ENCODE measurements at regions not wholly inside any gene's neighbourhood (a gene's known extent, or its start where the extent isn't known, plus 50 kb on each side); places are given as distances from the start of the nearest gene placed in this dataset.
A peak's percentile ranks its signal among the peaks of the same experiment; 100 is the strongest.

DNA sequence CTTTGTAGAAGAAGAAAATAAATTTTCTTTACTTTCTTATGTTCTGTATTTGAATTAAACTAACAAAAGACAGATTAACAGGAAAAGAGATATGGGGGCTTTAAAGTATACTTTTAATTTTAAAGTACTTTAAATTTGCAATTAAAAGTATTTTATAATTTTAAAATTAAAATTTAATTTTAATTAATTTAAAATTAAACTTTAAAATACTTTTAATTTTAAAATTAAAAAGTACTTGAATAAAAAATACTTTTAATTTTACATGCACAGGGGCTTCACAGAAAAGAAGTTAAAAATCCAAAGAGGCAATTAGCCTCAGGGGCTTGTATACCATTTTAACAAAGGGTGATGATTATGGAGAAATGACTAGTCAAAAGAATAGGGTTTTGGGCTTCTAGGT lies 420.5 kb upstream of the TGFBR2 start:
- in situ Hi-C loops (cut with HindIII; ENCODE audit: low pct_unique_long_range_greater_than_20kb, low sequenced_read_pairs), result no loop called here

GRCh38 chr3:30186741-30187219 lies 419.6 kb upstream of the TGFBR2 start:
- in situ Hi-C loops (cut with HindIII; ENCODE audit: low pct_unique_long_range_greater_than_20kb, low sequenced_read_pairs), result no loop called here
- DNase-seq (ENCODE audit: low read depth, low spot score), result no peak

More for the DNA sequence above, 420.5 kb upstream of the TGFBR2 start:
- no peak for DNase-seq (ENCODE audit: low read depth, low spot score)

DNA sequence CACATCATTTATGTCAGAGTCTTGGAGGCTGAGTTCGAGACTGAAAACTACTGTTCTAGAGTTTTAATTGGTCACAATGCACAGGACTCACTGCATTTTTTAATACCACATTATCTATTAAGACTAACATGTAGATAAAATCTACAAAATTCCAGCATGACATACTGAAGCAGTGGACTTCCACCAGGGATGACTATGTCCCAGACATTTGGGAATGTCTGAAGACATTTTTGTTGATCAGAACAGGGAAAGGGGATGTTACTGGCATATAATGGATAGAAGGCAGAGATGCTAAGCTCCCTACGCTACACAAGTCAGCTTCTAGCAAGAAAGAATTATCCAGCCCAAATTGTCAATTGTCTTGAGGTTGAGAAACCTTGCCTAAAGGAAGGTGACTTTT lies 419.0 kb upstream of the TGFBR2 start:
- no peak for DNase-seq (ENCODE audit: low read depth, low spot score)
- in situ Hi-C loops (cut with HindIII; ENCODE audit: low pct_unique_long_range_greater_than_20kb, low sequenced_read_pairs), result no loop called here

DNA sequence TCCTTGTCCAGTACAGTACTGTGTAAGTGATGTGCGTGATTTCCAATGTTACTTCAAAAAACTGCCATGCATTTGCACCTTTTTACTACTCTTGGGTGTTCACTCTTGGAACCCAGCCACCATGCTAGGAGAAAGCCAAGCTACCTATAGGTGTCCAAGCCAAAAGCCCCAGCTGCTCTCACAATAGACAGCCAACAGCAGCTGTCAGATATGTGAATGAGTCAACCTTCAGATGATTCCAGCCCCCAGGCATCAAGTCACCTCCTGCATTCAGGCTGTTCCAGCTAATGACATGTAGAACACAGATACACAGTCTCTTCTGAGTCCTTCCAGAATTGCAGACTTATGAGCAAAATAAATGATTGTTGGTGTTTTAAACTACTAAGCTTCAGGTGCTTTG lies 417.7 kb upstream of the TGFBR2 start:
- in situ Hi-C loops (cut with HindIII; ENCODE audit: low pct_unique_long_range_greater_than_20kb, low sequenced_read_pairs), result no loop called here

DNA sequence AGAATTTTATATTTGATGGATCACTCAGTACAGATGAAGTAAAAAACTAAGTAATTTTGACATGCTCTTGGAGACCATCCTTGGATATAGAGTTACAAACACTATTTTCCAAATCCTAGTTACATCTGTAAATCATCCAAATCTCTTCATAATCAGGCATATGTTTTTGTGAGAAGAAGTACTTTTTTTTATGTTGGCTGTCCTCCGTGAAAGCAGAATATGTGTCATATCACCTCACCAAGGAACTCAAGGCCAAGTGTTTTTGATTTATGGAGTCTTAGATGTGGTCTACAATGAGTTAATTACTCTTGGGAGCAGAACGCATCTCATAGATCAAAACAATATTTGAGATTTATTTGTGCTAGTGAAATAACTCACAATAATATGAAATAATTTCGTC lies 416.5 kb upstream of the TGFBR2 start:
- no peak for DNase-seq (ENCODE audit: low read depth, low spot score)
- in situ Hi-C loops (cut with HindIII; ENCODE audit: low pct_unique_long_range_greater_than_20kb, low sequenced_read_pairs), result no loop called here

More for the DNA sequence above, 417.7 kb upstream of the TGFBR2 start:
- peak; percentile 18 for DNase-seq (ENCODE audit: low read depth, low spot score)

GRCh38 chr3:30193625-30194044 lies 412.8 kb upstream of the TGFBR2 start:
- in situ Hi-C loops (cut with HindIII; ENCODE audit: low pct_unique_long_range_greater_than_20kb, low sequenced_read_pairs), result no loop called here
- no peak for DNase-seq (ENCODE audit: low read depth, low spot score)

GRCh38 chr3:30195352-30195751 lies 411.0 kb upstream of the TGFBR2 start:
- in situ Hi-C loops (cut with HindIII; ENCODE audit: low pct_unique_long_range_greater_than_20kb, low sequenced_read_pairs), result no loop called here
- DNase-seq (ENCODE audit: low read depth, low spot score), result no peak

DNA sequence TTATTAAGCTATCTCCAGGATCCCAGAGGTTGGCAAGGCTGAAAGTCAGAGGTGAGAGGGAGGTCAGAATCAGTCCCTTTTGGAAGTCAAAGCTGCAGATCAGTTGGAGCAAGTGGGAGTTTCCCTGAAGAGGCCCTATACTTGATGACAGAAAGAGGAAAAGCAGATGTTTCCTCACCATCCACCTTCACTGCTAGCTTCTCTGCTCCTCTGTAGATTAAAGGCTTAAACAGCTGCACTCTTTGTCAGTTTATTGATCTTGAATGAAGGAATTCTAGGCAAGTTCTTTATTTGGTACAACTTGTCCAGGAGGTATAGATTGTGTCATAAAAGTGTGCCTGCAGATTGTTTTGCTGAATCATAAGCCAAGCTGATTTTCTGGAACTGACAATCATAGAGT lies 408.2 kb upstream of the TGFBR2 start:
- no peak for DNase-seq (ENCODE audit: low read depth, low spot score)
- in situ Hi-C loops (cut with HindIII; ENCODE audit: low pct_unique_long_range_greater_than_20kb, low sequenced_read_pairs), result no loop called here

GRCh38 chr3:30199096-30199759 lies 407.2 kb upstream of the TGFBR2 start:
- in situ Hi-C loops (cut with HindIII; ENCODE audit: low pct_unique_long_range_greater_than_20kb, low sequenced_read_pairs), result no loop called here
- peak; percentile 70 for DNase-seq (ENCODE audit: low read depth, low spot score)

DNA sequence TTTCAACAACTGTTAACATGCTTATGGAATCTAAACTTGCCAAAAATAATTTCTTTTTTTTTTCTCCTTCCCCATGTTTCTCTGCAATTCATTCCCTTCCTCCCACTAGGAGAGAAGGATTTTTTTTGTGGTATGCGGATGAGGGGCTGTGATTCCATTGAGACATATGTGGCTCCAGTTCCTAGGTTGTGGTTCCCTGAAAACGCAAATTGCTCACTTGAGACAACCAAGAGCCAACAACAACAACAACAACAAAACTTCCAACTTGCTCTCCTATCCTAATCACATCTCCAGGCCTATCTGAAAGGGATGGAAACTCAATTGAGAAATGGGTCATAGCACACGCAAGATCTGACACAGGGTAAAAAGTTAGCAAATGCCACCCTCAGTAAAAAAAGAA lies 406.5 kb upstream of the TGFBR2 start:
- in situ Hi-C loops (cut with HindIII; ENCODE audit: low pct_unique_long_range_greater_than_20kb, low sequenced_read_pairs), result no loop called here
- no peak for DNase-seq (ENCODE audit: low read depth, low spot score)

DNA sequence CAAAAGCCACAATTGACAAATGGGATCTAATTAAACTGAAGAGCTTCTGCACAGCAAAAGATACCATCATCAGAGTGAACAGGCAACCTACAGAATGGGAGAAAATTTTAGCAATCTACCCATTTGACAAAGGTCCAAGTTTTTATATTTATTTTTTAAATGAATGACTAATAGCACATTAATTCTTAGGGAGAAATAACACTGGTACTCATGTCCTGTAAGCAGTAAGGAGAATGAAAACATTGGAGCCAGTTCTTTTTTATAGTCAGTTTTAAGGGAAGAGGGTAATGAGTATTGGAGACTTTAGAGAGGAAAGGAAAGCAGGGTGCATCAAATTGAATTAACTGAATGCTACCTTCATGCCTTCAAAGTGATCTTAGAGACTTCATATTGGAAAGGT lies 404.7 kb upstream of the TGFBR2 start:
- in situ Hi-C loops (cut with HindIII; ENCODE audit: low pct_unique_long_range_greater_than_20kb, low sequenced_read_pairs), result no loop called here
- DNase-seq (ENCODE audit: low read depth, low spot score), result no peak

DNA sequence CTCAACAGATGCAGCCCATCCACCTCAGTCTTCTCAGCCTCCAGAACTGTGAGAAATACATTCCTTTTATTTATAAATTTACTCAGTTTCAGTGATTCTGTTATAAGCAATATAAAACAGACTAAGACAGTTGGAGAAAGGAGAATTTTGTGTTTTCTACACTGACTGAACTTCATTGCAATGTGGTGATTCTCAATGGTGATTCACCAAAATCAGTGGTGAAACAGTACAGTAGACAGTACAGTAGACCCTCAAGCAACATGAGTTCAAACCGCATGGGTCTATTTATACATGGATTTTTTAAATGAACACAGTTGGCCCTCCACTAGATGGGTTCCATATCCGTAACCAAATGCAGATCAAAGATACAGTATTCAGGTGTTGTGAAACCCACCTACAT lies 403.1 kb upstream of the TGFBR2 start:
- DNase-seq (ENCODE audit: low read depth, low spot score), result no peak
- in situ Hi-C loops (cut with HindIII; ENCODE audit: low pct_unique_long_range_greater_than_20kb, low sequenced_read_pairs), result no loop called here

DNA sequence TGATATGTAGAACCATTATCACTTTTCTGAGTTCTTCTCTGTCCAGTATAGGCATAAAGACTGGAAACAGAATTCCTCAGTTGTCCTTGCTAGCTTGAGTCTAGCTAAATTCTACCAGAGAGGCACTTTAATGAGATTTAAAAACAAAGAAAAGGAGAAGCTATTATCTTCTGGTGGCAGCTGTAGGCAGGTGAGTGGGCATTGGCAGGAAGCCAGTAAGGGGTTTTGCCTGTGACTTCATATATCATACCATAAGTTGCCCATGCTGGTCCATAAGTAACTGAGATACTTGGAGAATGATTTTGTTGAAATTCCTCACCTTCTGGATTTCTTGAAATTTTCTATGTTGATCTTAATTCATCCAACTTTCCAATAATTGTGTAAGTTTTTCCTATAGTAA lies 402.3 kb upstream of the TGFBR2 start:
- in situ Hi-C loops (cut with HindIII; ENCODE audit: low pct_unique_long_range_greater_than_20kb, low sequenced_read_pairs), result no loop called here
- DNase-seq (ENCODE audit: low read depth, low spot score), result no peak

- no peak for DNase-seq (ENCODE audit: low read depth, low spot score)
- in situ Hi-C loops (cut with HindIII; ENCODE audit: low pct_unique_long_range_greater_than_20kb, low sequenced_read_pairs), result no loop called here
Observed at GRCh38 chr3:30206051-30206450, 400.4 kb upstream of the TGFBR2 start.

DNA sequence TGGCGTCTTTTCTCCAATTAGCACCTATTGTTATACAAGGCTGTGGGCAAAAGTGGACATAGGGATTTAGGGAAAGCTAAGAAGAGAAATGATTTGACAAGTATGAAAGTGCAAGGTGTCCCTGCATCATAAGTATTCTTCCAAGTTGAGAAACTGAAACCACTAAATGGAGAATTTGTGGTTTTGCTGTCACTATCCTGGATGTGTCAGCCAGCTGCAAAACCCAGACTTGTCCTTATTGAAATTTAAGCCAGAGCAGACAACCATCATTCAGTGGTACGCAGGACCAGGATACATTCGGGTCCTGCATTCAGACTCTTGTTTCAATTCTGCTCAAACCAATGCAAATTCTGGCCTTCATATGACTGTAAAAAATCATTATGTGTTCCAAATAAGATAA lies 384.8 kb upstream of the TGFBR2 start:
- in situ Hi-C loops (cut with HindIII; ENCODE audit: low pct_unique_long_range_greater_than_20kb, low sequenced_read_pairs), result no loop called here
- DNase-seq (ENCODE audit: low read depth, low spot score), result no peak

GRCh38 chr3:30222441-30222840 lies 384.0 kb upstream of the TGFBR2 start:
- DNase-seq (ENCODE audit: low read depth, low spot score), result no peak

GRCh38 chr3:30225021-30225420 lies 381.4 kb upstream of the TGFBR2 start:
- no peak for DNase-seq (ENCODE audit: low read depth, low spot score)
- in situ Hi-C loops (cut with HindIII; ENCODE audit: low pct_unique_long_range_greater_than_20kb, low sequenced_read_pairs), result no loop called here

More at GRCh38 chr3:30222441-30222840, 384.0 kb upstream of the TGFBR2 start:
- in situ Hi-C loops (cut with HindIII; ENCODE audit: low pct_unique_long_range_greater_than_20kb, low sequenced_read_pairs), result no loop called here

GRCh38 chr3:30226601-30227151 lies 379.7 kb upstream of the TGFBR2 start:
- in situ Hi-C loops (cut with HindIII; ENCODE audit: low pct_unique_long_range_greater_than_20kb, low sequenced_read_pairs), result no loop called here

DNA sequence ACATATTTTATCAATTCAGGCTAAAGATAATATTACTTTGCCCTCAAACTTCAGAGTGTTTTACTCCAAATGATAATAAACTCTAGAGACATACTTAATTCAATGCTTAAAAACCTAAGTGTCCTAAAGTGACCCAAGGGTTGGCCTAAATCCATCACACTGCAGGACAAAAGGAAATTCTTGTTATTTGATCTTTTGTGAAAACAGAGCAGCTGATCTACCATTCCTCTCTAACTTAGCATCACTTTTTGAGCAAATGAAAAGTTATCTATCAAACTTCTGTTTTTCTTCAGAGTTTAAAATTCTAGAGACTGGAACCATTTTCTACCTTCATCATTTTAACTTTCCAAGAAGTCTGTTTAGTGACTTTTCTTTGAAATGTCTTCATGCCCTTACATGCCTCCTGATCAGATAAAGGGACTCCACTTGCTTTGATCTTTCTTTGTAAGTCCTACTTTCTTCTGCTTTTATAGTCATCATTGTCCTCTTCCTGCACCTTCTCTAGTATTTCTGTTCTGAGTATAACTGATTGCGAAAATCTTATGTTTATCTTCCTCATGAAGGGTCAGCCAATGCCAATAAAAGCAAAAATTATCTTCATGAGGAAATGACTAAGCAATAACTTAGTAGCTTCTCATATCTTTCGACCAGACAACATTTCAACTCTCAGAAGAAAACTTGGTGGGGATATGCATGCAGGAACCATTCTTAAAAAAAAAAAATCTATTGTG lies 378.7 kb upstream of the TGFBR2 start:
- no peak for DNase-seq (ENCODE audit: low read depth, low spot score)
- in situ Hi-C loops (cut with HindIII; ENCODE audit: low pct_unique_long_range_greater_than_20kb, low sequenced_read_pairs), result no loop called here

More at GRCh38 chr3:30226601-30227151, 379.7 kb upstream of the TGFBR2 start:
- DNase-seq (ENCODE audit: low read depth, low spot score), result no peak

Measured in SK-MEL-5 (cell line).